ENCODE measurements at regions not wholly inside any gene's neighbourhood (a gene's known extent, or its start where the extent isn't known, plus 50 kb on each side); places are given as distances from the start of the nearest gene placed in this dataset.
"Not testable (repeated sequence)": the region's sequence is repeated elsewhere in the genome, so short reads cannot be mapped to it uniquely, and the experiment has no call there.

DNA sequence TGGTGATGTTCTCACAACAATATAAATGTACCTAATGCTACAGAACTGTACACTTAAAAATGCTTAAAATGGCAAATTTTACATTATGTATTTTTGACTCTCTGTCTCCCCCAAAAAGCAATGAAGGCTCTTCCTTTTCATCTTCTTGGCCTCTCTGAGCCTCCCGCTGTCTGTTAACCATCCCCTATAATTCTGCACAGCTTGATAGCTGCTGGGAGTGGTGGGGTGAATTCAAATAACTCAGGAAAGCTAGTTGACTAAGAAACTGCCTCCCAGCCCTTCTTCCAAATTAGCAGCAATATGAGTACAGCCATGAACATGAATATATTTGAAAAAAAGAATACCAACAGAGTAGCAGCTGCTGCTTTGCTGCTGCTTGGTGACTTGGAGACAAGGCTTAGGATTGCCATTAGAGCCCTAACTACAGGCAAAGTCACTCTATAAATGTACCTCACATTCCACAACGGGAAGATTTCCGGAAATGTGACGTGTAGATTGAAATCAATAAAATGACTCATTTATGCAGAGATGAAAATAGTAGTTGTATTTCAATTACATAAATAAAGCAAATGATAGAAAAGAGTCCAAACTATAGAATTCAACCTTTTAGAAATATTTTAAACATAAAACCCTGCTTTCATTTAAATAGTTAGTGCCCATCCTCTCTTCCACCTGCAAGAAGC, 200.1 kb upstream of the HEY2 start:
- DNase-seq, result no peak

DNA sequence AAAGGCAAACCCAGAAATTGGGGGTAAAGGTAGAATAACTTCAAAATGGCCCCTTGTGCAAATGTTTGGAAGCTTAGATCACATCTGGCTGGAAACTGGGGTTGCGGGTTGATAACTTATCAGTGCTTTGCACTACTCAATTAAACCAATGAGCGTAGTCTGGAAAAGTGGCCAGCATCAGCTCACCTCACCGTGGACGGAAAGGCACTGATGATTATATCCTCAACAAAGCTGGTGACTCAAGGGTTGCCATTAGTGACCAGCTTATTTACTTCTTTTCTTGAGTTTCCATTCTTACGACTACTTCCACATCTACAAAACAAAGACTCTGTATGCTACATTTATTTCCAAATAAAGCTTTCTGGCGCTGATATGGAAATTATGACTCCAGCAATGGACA, 198.5 kb upstream of the HEY2 start:
- DNase-seq, result no peak

DNA sequence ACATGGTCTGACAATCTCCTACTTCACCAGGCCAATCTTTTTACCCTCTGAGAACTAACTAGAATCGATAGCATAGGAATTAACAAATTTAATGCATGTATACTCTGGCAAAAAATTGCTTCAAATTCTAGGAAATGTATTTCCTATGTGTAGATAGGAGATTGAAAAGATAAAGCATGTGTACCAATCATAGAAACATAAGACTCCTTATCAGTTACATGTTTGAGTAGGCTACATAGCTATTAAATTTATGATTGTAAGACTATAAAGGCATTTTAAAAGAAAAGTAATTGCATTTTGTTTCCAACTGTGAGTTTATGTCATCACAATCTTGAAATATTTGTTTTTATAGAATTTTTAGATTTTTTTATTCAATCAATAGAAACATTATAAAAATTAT, 196.6 kb upstream of the HEY2 start:
- DNase-seq, result no peak

DNA sequence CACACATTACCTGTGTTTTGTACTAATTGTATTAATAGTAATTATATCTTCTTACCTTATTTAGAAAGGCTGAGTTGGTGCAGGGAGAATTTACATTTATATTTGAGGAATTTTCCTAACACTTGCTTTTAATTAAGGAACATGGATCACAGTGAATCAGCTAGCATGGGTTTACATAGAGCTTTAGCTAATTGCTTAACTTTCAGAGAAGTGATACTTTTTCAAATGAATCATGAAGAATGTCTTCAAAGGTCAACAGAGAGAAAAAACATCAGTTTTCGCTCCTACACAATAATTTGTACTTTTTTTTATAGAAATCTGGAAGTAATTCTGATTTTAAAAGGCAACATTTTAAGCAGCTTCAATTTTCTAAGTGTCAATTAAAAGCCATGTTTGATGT, 195.0 kb upstream of the HEY2 start:
- DNase-seq, result no peak

DNA sequence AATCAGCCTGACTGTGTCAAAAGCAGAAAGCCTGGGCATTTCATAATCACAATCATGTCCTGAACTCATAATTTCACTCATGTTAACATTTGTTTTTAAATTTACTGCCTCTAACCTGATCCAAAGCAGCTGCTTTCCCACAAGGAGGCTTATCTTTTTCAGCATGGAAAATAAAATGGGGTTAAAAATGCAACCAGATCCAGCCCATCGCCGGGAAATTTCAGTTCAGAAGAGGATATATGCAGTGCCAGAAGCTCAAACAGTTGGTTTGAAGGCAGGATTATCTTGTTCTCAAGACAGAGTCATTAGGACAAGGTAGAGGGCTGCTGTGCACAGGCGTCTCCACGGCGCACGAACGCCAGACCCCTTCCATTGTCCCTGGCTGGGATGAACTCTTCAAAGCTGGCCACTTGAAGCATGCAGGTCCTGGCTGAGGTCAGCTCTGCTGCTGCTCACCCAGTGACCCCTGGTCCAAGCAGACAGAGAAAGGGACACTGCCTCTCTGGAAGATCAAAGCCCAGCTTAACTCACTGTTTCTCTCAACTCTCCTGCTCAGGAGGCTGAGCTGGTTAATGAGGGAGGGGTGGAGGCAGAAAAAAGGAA, 191.1 kb upstream of the HEY2 start:
- DNase-seq, result no peak

DNA sequence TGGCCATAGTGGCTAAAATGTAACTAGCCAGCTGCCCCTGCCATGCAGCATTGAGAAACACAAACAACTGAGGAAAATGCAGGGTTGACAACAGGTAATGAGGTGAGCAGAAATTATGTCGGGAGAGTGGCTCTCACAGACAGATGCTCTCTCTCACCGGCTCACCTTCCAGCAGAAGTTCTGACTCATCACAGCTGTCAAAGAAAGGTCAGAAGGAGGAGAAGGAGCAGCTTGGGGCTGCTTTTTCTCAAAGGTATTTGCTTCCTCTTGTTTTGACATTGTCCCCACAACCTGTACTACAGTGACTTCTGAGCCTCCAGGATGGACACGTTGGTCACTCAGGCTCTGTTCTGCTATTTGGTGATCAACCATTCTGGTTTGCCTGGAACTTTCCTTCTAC, 190.5 kb upstream of the HEY2 start:
- no peak for DNase-seq

DNA sequence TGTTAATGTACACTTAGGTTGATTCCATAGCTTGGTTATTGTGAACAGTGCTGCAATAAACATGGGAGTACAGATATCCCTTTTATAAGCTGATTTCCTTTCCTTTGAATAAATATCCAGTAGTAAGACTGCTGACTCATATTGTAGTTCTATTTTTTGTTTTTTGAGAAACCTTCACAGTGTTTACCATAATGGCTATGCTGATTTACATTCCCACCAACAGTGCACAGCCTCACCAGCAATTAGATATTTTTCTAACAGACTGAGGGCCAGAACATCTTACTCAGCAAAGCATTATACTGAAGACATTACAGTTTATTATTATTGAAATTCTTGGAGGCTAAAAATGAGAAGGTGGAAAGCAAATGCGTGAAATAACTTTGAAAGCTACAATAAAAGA, 187.3 kb upstream of the HEY2 start:
- DNase-seq, result no peak

DNA sequence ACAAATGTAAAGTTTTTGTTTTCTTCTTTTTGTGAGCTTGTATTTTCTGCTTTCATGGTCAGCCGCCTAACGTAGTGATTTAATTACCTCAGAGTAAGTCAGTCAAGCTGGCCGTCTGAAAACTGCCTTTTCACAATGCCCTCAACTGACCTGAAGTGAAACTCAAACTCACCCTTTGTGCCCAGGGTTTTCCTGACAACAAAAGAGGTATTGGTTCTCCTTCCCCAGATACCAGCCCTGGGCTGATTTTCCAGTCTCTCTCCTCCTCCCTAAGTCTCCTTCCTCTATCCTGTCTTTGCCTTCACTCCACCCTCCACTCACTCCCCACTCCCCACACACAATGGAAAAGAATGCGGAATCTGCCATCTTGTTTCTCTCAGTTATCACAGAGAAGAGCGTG, 184.5 kb upstream of the HEY2 start:
- DNase-seq, result no peak

DNA sequence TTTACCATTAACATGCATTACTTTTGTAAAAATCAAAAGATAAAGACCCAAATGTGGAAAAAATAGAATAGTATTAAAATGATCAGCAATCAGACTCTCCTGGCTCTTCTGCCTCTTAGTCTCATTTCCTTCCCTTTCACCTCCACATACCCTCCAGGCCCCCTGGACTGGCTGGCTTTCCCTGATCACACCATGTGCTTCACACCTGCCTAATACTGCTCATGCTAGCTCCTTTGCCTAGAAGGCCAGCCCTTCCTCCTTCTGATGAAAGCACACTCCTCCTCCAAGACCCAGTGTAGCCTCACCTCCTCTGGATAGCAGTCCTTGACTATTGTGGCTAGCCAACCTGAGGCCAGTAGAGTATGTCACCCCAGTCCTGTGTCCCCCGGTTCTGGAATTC, 182.0 kb upstream of the HEY2 start:
- DNase-seq, result no peak

DNA sequence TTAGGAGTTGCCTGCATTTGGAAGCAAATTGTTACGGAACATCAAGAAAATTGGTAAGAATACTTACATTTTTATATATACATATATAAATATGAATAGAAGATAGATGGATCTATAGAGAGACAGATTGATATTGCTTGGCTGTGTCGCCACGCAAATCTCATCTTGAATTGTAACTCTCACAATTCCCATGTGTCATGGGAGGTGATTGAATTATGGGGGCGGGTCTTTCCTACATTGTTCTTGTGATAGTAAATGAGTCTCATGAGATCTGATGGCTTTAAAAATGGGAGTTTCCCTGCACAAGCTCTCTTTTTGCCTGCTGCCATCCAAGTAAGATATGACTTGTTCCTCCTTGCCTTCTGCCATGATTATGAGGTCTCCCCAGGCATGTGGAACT, 180.8 kb upstream of the HEY2 start:
- no peak for DNase-seq

DNA sequence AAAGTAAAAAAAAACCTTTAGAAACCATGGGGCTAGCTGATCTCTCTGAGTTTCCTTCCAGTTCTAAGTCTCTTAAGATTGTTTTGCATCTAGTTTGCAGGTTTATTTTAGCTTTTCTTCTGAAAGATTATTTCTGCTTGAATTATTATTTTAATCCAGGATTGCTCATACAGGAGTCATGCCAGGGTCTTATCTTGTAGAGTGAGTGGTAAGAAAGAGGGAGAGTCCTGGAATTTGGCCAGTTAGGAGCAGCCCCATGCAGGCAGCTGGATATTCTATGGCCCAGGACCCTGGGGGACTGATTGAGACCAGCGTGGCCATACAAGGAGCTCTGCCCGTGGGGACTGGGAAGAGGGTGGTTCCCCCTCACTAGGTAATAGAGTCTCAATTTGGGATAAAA, 178.9 kb upstream of the HEY2 start:
- no peak for DNase-seq

DNA sequence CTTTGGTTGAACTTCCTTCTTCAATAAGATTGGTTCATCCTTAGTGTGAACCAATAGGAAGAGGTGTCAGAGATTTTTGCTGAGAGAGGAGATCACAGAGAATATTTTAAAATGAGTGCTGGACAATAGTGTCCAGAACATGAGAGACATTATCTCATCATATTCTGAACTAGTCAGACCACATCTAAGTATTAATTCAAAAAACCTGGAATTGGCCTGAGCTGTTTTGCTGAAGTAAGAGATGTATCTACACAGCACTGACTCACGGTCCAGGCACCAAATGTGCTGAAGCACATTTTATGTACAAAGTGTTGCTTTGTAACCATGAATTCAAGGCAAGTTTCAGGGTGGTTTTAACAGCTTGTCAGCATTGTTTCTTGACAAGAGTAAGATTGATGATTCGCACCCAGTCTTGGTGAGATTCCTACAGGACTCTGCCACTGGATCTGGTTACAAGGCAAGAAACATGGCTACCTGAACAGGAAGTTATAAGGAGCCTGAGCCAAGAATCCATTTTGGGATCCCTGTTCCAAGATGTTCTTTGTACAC, 178.2 kb upstream of the HEY2 start:
- DNase-seq, result no peak

DNA sequence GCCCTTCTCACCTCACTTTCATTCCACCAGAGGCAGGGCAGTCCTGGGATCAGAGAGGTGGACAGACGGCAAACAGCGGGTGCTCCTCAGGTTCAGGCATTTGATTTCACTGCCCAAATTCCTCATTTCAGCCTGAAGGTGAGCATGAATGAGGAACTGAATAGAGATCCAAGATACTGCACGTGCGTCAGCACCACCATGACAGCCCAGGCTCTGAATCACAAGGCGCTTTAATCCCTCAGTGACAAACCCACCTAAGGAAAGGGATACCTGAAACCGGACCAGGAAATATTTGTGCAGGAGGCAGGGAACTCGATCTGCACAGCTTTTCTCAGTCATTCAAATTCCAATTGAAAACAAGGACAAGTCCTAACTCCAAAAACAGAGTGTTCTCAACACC, 174.8 kb upstream of the HEY2 start:
- DNase-seq, result no peak

DNA sequence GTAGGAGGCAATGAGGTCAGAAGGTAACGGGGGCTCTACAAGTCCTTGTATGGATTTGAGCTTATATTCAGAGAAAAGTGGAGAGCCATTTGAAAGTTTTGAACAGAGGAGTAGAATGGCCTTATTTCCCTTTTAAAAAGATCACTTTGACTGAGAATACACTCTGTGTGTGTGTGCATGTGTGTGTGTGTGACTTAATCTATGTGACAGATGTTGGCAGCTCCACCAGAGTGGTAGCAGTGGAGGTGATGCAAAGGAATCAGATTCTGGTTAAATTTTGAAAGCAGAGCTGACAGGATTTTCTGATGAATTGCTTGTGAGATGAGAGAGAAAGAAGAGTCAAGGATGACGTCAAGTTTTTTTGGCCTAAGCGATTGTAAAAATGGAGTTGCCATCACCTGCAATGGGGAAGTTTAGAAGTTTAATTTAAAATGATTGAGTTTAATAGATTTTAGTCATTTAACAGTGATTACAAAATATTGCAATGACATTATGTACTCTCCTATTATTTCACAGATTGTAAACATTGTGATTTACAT, 172.2 kb upstream of the HEY2 start:
- DNase-seq, result no peak

DNA sequence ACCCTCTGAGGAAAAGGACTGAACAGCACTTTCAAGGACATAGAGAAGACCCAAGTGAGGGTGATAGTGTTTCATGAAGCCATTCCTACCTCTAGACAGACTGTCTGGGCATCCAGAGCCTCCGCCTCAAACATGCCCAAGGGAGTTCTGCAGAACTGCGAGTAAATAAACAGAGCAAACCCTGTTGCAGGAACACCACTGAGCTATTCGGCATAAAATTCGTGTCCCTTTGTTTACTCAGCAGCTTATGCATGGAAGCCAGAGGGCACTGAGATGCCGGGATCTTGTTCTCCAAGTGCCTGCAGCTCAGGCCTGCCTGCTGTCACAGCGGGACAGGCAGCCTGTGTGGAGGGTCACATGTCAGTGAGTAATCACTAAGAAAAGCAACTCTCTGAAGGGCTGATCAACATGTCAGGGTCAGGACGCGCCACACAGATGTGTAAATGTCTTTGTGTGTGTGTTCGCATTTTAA, 164.9 kb upstream of the HEY2 start:
- DNase-seq, result peak; percentile 26

DNA sequence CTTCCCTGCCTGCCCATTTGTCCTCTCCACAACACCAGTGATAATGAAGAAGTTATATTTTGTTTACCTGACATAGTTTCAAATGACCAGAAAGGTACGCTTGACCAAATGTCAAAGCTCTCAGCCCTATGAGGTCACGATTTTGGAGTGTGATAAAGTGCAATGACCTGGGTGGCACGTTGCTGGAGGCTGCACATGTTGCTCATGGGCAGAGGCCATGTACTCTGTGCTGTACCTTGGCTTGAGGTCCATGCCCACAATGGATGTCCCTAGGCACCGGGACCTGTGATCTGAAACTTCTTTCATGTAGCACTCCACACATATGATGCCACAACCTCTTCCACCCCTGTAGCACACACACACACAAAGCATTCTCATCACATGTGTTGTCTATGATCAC, 164.0 kb upstream of the HEY2 start:
- DNase-seq, result no peak

DNA sequence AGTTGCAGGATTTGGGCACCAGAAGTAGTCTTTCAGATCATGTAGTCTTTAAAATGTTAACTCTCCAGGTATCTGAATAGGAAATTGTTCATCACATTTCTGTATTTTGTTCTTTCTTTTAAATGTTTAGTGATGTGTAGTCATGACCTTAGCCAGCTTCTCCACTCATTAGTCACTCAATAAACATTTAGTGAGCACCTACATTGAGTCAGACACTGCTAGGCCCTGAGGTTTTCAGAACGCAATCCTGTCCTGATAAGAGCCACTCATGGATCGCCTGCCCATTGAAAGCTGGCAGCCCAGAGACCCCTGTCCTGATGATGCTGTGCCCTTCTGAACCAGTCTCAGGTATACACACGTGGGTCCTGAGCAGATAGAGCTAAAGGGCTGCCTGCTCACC, 163.4 kb upstream of the HEY2 start:
- no peak for DNase-seq

DNA sequence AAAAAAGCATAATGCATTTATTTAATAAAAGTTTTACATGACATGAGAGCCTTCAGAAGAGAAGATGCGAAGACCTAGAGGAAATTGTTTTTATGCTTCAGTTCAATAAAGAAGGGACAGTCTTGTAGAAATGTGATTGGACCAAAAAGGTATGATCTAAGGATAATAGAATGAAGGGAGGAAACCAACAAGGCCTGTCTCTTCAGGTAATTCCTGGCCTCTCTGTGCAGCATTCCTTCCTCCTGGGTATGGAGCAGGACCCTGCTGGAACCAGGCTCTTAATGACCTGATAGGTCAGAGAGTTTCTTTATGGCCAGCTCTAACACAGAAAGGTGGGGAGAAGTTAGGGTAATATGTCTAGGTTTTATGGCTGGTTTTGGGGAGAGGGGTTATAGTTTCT, 162.8 kb upstream of the HEY2 start:
- DNase-seq, result no peak

DNA sequence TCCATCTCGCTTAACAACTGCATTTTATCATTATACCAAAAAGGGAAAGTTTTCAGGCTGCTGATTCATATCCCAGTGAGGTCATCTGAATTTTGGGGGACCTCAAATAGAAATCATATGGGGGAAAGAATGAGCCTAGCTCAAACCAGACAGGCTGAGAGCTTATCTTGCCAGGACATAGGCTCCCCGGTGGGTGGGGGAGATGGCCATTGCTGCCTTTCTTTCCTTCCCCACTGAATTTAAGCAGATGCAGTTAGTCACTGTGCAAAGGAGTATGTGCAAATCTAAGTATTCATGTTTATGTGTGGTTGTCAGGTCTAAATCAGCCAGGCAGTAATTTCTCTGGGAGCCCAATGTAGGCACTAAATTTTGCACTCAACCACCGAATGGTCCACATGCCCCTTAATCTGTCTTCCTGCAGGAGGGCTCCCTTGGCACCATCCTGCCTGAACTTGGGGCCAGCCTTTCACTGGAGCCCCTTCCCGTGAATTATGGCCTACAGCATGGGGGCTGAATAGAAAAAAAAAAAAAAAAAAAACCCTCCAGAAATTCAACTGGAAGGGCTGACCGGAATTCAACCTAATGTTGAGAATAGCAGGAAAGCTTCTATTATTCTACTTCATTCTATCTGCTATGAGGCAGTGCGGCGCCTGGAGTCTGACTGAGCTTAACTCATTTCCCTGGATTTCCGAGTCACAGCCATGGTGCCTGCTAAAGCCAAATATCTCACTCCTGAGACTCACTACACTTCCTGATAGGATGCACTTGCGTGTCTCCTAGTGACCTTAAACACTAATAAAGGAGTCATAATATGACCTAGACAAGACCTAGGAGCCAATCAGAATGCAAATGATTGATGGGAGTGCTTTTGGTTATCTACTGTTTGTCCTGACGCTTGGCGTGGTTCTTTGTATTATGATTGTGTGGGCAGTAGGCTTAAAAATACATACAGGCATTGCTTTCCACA, 161.5 kb upstream of the HEY2 start:
- no peak for DNase-seq

DNA sequence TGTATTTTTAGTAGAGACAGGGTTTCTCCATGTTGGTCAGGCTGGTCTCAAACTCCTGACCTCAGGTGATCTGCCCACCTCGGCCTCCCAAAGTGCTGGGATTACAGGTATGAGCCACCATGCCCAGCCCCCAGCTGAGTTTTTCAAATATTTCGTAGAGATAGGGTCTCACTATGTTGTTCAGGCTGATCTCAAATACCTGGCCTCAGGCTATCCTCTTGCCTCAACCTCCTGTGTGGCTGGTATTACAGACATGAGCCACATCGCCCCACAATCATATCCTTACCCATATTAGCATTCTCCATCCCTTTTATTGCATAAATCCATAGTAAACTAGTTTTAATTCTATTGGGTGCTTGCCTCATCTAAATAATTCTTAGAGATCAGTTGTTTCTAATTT, 157.6 kb upstream of the HEY2 start:
- not testable (repeated sequence) for DNase-seq

DNA sequence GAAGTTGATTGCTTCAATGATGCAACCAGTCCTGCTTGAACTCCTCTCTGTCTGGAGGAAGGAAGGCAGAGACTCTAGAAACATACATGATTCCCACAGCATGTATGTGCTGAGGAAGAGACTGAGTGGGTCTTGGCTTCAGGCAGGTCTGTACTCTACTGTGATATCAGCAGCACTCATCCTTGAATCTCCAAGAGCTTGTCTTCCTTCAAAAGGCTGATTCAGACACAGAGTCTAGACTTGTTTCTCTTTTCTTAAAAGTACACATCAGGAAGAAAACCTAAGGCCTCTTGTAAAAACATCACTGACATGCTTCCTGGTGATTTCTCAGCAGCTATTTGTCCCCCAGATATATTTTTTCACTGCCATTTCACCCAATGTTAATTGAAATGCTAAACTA, 155.7 kb upstream of the HEY2 start:
- DNase-seq, result no peak

DNA sequence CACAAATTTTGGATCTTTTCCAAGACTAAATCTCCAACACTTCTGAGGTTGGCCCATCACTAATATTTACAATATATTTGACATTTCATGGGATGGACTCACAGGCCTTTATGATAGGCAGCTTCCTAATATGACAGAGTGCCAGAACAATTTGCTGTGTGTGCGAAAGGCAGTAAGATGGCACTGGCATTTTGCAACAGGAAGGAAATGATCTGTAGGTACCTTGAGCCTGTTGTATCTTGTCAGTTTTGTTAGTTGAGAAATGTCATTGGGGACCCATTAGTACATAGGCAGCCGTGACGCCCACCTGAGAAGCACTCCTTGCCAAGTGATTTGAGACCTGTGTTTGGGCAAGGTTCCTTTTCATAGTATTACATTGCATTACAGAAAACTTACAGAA, 153.4 kb upstream of the HEY2 start:
- peak; percentile 23 for DNase-seq

Measured in NCI-H2029 treated with DMSO at 0.1 percent for 48 hours (cell line).